PC-3 (cell line): ENCODE measurements at regions not wholly inside any gene's neighbourhood (a gene's known extent, or its start where the extent isn't known, plus 50 kb on each side); places are given as distances from the start of the nearest gene placed in this dataset.
"Not testable (repeated sequence)": the region's sequence is repeated elsewhere in the genome, so short reads cannot be mapped to it uniquely, and the experiment has no call there.

Source experiments
- CTCF ChIP-seq: fragments of 300-600 bp; sonication (generic); conservative IDR thresholded peaks from 2 replicates; pipeline ENCODE4 v1.5.1; 2017; ENCODE audit warnings: antibody characterized with exemption, low read depth, mild to moderate bottlenecking, low read length
- EZH2 ChIP-seq: fragments of 300-600 bp; sonication (generic); IDR thresholded peaks from one replicate; pipeline ENCODE4 v1.6.1; 2017; ENCODE audit warnings: antibody characterized with exemption, mild to moderate bottlenecking, low read length; ENCODE audit not compliant: unreplicated experiment

- TF ChIP-seq CTCF, EZH2: not testable (repeated sequence)
These were observed 156.8 kb upstream of the GIMD1 start for GRCh38 chr4:106525425-106525824.
